GM10266 (cell line): ENCODE measurements at regions not wholly inside any gene's neighbourhood (a gene's known extent, or its start where the extent isn't known, plus 50 kb on each side); places are given as distances from the start of the nearest gene placed in this dataset.
A peak's percentile ranks its signal among the peaks of the same experiment; 100 is the strongest.

Source experiments
- DNase-seq: peaks from one replicate; pipeline ENCODE4 v3.0.0; 2012; ENCODE audit errors: extremely low spot score
- CTCF ChIP-seq: IDR thresholded peaks from 2 replicates; pipeline ENCODE4 v1.5.1; 2012; ENCODE audit warnings: mild to moderate bottlenecking, low read depth; ENCODE audit not compliant: control insufficient read depth, insufficient read depth; ENCODE audit errors: missing control alignments

GRCh38 chr14:43894534-43894933 lies 612.5 kb downstream of the FSCB start:
- peak; percentile 41 for TF ChIP-seq CTCF
- peak; percentile 2 for DNase-seq

GRCh38 chr14:43887523-43887922 lies 619.6 kb downstream of the FSCB start:
- no peak for TF ChIP-seq CTCF
- DNase-seq = no peak

GRCh38 chr14:43877351-43877960 lies 629.6 kb downstream of the FSCB start:
- TF ChIP-seq CTCF = no peak
- DNase-seq = no peak

GRCh38 chr14:43872752-43873655 lies 634.1 kb downstream of the FSCB start:
- DNase-seq = no peak
- no peak for TF ChIP-seq CTCF

GRCh38 chr14:43872222-43872621 lies 634.9 kb downstream of the FSCB start:
- no peak for TF ChIP-seq CTCF
- DNase-seq = no peak

- no peak for TF ChIP-seq CTCF
- DNase-seq = no peak
Observed at GRCh38 chr14:43858981-43859380, 648.1 kb downstream of the FSCB start.

GRCh38 chr14:43855556-43855955 lies 651.5 kb downstream of the FSCB start:
- TF ChIP-seq CTCF = no peak
- no peak for DNase-seq
